Upper lobe of left lung (tissue), 4 donors: ENCODE measurements at regions not wholly inside any gene's neighbourhood (a gene's known extent, or its start where the extent isn't known, plus 50 kb on each side); places are given as distances from the start of the nearest gene placed in this dataset.

ENCODE experiments used
- EP300 ChIP-seq, 4 donors: sonication (generic); formaldehyde crosslinking; IDR thresholded peaks; one replicate each; pipeline ENCODE4 v1.5.1; 2017; ENCODE audit warnings: antibody characterized with exemption in 4 of 4, control low read depth in 2 of 4
- TF ChIP-seq, protein P1 (sequence below), 6 experiments: fragments of 450-650 bp in 4 of 6; fragments of 200-600 bp in 2 of 6; sonication (generic) in 2 of 6; IDR thresholded peaks; one replicate each; pipeline ENCODE4 v1.5.1; 2016 to 2019; ENCODE audit warnings: antibody characterized with exemption in 6 of 6

DNA sequence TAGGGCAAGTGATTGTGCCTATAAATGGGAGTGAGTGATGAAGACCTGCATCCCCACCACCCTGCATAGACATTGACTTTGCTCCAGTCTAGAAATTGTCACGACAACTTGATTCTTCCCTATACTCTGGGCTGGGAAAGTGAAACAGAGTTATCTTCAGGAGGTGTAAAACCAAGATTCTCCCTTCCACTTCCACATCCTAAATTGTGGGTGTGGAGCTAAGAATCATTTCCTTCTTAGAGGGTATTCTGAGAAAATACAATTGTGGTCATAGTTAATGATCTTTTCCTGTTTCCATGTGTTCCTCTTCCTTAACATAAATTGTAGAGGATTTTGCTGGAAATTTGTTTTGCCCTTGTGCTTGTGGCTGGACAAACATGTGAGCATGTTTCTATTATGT is 96.8 kb upstream of the PJA2 start:
- TF ChIP-seq, protein P1, sequence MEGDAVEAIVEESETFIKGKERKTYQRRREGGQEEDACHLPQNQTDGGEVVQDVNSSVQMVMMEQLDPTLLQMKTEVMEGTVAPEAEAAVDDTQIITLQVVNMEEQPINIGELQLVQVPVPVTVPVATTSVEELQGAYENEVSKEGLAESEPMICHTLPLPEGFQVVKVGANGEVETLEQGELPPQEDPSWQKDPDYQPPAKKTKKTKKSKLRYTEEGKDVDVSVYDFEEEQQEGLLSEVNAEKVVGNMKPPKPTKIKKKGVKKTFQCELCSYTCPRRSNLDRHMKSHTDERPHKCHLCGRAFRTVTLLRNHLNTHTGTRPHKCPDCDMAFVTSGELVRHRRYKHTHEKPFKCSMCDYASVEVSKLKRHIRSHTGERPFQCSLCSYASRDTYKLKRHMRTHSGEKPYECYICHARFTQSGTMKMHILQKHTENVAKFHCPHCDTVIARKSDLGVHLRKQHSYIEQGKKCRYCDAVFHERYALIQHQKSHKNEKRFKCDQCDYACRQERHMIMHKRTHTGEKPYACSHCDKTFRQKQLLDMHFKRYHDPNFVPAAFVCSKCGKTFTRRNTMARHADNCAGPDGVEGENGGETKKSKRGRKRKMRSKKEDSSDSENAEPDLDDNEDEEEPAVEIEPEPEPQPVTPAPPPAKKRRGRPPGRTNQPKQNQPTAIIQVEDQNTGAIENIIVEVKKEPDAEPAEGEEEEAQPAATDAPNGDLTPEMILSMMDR (IDR thresholded peaks at IDR 0.05), result no peak
- no peak for TF ChIP-seq EP300 (IDR thresholded peaks at IDR 0.05)
